Body of pancreas (tissue), 4 donors: ENCODE measurements at regions not wholly inside any gene's neighbourhood (a gene's known extent, or its start where the extent isn't known, plus 50 kb on each side); places are given as distances from the start of the nearest gene placed in this dataset.

Experiments used
- POLR2A ChIP-seq, 3 donors: fragments of 450-650 bp; IDR thresholded peaks; one replicate each; pipeline ENCODE4 v1.6.1; 2016; ENCODE audit warnings: antibody characterized with exemption in 3 of 3, mild to moderate bottlenecking in 2 of 3
- TF ChIP-seq, protein P1 (sequence below), 7 experiments: fragments of 450-650 bp in 4 of 7; fragments of 200-600 bp in 3 of 7; sonication (generic) in 3 of 7; IDR thresholded peaks; one replicate each; pipeline ENCODE4 v1.5.1; 2016 to 2019; ENCODE audit warnings: antibody characterized with exemption in 7 of 7

DNA sequence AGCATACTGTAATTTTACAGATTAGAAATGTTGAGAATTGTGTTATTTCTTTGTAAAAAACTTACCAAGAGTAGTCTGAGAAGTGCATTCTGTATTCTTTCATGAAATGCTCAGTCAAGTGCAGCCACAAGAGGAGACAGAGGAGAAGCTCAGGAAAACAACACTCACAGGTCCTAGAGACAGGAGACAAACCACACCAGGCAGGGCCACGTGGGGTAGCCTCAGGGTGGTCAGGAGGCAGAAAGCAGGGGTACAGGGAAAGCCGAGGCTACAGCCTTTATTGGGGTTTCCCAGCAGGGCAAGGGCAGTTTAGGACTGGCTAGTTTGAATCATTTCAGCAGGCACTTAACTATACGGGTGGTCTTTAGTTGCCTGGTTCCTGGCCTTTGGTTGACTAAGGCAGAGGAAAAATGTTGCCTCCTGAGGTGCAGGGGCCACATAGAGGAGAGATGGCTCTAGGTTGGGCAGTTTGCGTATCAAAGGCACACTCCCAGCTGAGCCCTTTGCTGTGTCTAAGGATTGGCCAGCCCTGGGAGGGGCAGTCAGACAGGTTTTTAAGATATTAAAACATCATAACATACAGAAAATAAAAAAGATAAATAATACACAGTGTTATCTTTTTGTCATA lies 230.9 kb upstream of the ANKRD55 start:
- TF ChIP-seq, protein P1, sequence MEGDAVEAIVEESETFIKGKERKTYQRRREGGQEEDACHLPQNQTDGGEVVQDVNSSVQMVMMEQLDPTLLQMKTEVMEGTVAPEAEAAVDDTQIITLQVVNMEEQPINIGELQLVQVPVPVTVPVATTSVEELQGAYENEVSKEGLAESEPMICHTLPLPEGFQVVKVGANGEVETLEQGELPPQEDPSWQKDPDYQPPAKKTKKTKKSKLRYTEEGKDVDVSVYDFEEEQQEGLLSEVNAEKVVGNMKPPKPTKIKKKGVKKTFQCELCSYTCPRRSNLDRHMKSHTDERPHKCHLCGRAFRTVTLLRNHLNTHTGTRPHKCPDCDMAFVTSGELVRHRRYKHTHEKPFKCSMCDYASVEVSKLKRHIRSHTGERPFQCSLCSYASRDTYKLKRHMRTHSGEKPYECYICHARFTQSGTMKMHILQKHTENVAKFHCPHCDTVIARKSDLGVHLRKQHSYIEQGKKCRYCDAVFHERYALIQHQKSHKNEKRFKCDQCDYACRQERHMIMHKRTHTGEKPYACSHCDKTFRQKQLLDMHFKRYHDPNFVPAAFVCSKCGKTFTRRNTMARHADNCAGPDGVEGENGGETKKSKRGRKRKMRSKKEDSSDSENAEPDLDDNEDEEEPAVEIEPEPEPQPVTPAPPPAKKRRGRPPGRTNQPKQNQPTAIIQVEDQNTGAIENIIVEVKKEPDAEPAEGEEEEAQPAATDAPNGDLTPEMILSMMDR (IDR thresholded peaks at IDR 0.05): no peak
- TF ChIP-seq POLR2A (IDR thresholded peaks at IDR 0.05): no peak
